ENCODE measurements at regions not wholly inside any gene's neighbourhood (a gene's known extent, or its start where the extent isn't known, plus 50 kb on each side); places are given as distances from the start of the nearest gene placed in this dataset.
A peak's percentile ranks its signal among the peaks of the same experiment; 100 is the strongest.

GRCh38 chr7:101687791-101688182, 58.7 kb upstream of the MYL10 start:
- no peak overlapping the region for H3K4me3 ChIP-seq
- no peak for DNase-seq (ENCODE audit: low read depth in 1 of 2, low spot score in 1 of 2)
- H3K27me3 ChIP-seq: no peaks in the 10 kb centered on the region
- no peak overlapping the region for H3K27ac ChIP-seq
- H3K4me1 ChIP-seq (ENCODE audit: low read depth): peaks cover 6% of the 10 kb centered on the region
- no peaks in the 10 kb centered on the region for H3K9me3 ChIP-seq (ENCODE audit: low read depth)
- TF ChIP-seq CTCF (IDR thresholded peaks at IDR 0.05; ENCODE audit: low read depth, low read length): no peak
- no peaks in the 10 kb centered on the region for H3K36me3 ChIP-seq

GRCh38 chr7:101688183-101688831, 59.2 kb upstream of the MYL10 start:
- peak; percentile 90 for TF ChIP-seq CTCF (IDR thresholded peaks at IDR 0.05; ENCODE audit: low read depth, low read length)
- Histone ChIP-seq H3K4me1 (ENCODE audit: low read depth) (peaks cover 6% of the 10 kb centered on the region), H3K36me3 (no peaks in the 10 kb centered on the region), H3K9me3 (ENCODE audit: low read depth) (no peaks in the 10 kb centered on the region), H3K27me3 (no peaks in the 10 kb centered on the region), H3K4me3 (no peak overlapping the region), H3K27ac (no peak overlapping the region)
- peak; percentile 73 to 83 for DNase-seq (ENCODE audit: low read depth in 1 of 2, low spot score in 1 of 2)

- no peak for TF ChIP-seq CTCF (IDR thresholded peaks at IDR 0.05; ENCODE audit: low read depth, low read length)
- no peak for DNase-seq (ENCODE audit: low read depth in 1 of 2, low spot score in 1 of 2)
- Histone ChIP-seq H3K36me3 (no peaks in the 10 kb centered on the region), H3K27me3 (no peaks in the 10 kb centered on the region), H3K27ac (no peak overlapping the region), H3K4me1 (ENCODE audit: low read depth) (peaks cover 6% of the 10 kb centered on the region), H3K9me3 (ENCODE audit: low read depth) (no peaks in the 10 kb centered on the region), H3K4me3 (no peak overlapping the region)
Measured at GRCh38 chr7:101688995-101689907, 60.2 kb upstream of the MYL10 start.

- no peaks in the 10 kb centered on the region for H3K36me3 ChIP-seq
- no peak for DNase-seq (ENCODE audit: low read depth in 1 of 2, low spot score in 1 of 2)
- H3K27me3 ChIP-seq: no peaks in the 10 kb centered on the region
- no peak overlapping the region for H3K4me3 ChIP-seq
- TF ChIP-seq CTCF (IDR thresholded peaks at IDR 0.05; ENCODE audit: low read depth, low read length): no peak
- H3K4me1 ChIP-seq (ENCODE audit: low read depth): peaks cover 6% of the 10 kb centered on the region
- H3K27ac ChIP-seq: no peak overlapping the region
- H3K9me3 ChIP-seq (ENCODE audit: low read depth): no peaks in the 10 kb centered on the region
Measured at GRCh38 chr7:101690061-101690460, 61.0 kb upstream of the MYL10 start.

GRCh38 chr7:101691822-101692384, 62.8 kb upstream of the MYL10 start:
- Histone ChIP-seq H3K4me1 (ENCODE audit: low read depth) (peaks cover 6% of the 10 kb centered on the region), H3K4me3 (no peak overlapping the region), H3K27ac (peak overlapping the region; percentile 54), H3K27me3 (no peaks in the 10 kb centered on the region), H3K9me3 (ENCODE audit: low read depth) (no peaks in the 10 kb centered on the region), H3K36me3 (no peaks in the 10 kb centered on the region)
- no peak for TF ChIP-seq CTCF (IDR thresholded peaks at IDR 0.05; ENCODE audit: low read depth, low read length)
- DNase-seq (ENCODE audit: low read depth in 1 of 2, low spot score in 1 of 2): no peak

Measured in cardiac muscle cell (in vitro differentiated cells and primary cell).